Esophagus muscularis mucosa (tissue), 3 donors: ENCODE measurements at regions not wholly inside any gene's neighbourhood (a gene's known extent, or its start where the extent isn't known, plus 50 kb on each side); places are given as distances from the start of the nearest gene placed in this dataset.

Experiments
- CTCF ChIP-seq, 3 experiments: fragments of 200-600 bp in 2 of 3; fragments of 450-650 bp in 1 of 3; sonication (generic) in 2 of 3; IDR thresholded peaks; one replicate each; pipeline ENCODE4 v1.5.1; 2017 to 2019; ENCODE audit warnings: antibody characterized with exemption in 3 of 3, mild to moderate bottlenecking in 2 of 3, moderate library complexity in 1 of 3
- POLR2A ChIP-seq: fragments of 450-650 bp; IDR thresholded peaks from one replicate; pipeline ENCODE4 v1.6.1; 2017; ENCODE audit warnings: antibody characterized with exemption, moderate library complexity, mild to moderate bottlenecking, low read depth
- POLR2AphosphoS5 ChIP-seq, 2 donors: sonication (generic); formaldehyde crosslinking; IDR thresholded peaks; one replicate each; pipeline ENCODE4 v1.6.1; 2017; ENCODE audit warnings: antibody characterized with exemption in 2 of 2

GRCh38 chr1:60906039-60906438 is 176.3 kb upstream of the NFIA start:
- TF ChIP-seq POLR2AphosphoS5 (IDR thresholded peaks at IDR 0.05) = no peak
- TF ChIP-seq CTCF (IDR thresholded peaks at IDR 0.05) = no peak
- no peak for TF ChIP-seq POLR2A
